Endothelial cell of umbilical vein (primary cell): ENCODE measurements at regions not wholly inside any gene's neighbourhood (a gene's known extent, or its start where the extent isn't known, plus 50 kb on each side); places are given as distances from the start of the nearest gene placed in this dataset.

Source experiments
- BruUV-seq: library from RNA; stranded (reverse); fragments of 400-500 nt; replicated peaks from 2 replicates; lab custom pipeline; 2021; lab: Mats Ljungman, UMichigan
- CTCF ChIA-PET: fragments of 300-600, 350-600 bp; sonication (Branson Sonifier 250); formaldehyde crosslinking; loops from one replicate; lab custom pipeline; 2021; ENCODE audit warnings: antibody characterized with exemption, inconsistent platforms; lab: Charles Lee
- POLR2A ChIA-PET: fragments of 300-600, 350-600 bp; sonication (Branson Sonifier 250); formaldehyde crosslinking; loops from one replicate; lab custom pipeline; 2021; ENCODE audit warnings: antibody characterized with exemption, inconsistent platforms; lab: Charles Lee
- DNase-seq: peaks from one replicate; pipeline ENCODE4 v3.0.0-alpha.2; 2011; ENCODE audit warnings: low read depth, low spot score
- FAIRE-seq: peaks from 2 replicates; lab custom pipeline; 2011; peaks lifted over from hg19 to GRCh38; lab: Jason Lieb, UNC
- H2AFZ ChIP-seq: 2 replicates; pipeline ENCODE4 v1.6.0; 2012; ENCODE audit warnings: low read depth, low read length, control low read depth, inconsistent platforms
- H3K27ac ChIP-seq: 2 replicates; pipeline ENCODE4 v1.5.1; 2011; ENCODE audit warnings: low read depth, mild to moderate bottlenecking, control low read depth, low read length, moderate library complexity; ENCODE audit not compliant: insufficient read depth
- H3K27me3 ChIP-seq, 2 experiments: 2 replicates each; pipeline versions ENCODE4 v1.6.0 to v1.6.1; 2011; ENCODE audit warnings: low read length in 2 of 2, mixed read lengths in 1 of 2; ENCODE audit not compliant: control insufficient read depth in 2 of 2, insufficient read depth in 2 of 2
- H3K36me3 ChIP-seq, 2 experiments: 2 replicates in 1 of 2; 3 replicates in 1 of 2; pipeline ENCODE4 v1.5.1; 2011; ENCODE audit warnings: low read length in 2 of 2, mild to moderate bottlenecking in 1 of 2, moderate library complexity in 1 of 2; ENCODE audit not compliant: control insufficient read depth in 2 of 2, insufficient read depth in 2 of 2; ENCODE audit errors: extremely low read depth in 1 of 2
- H3K4me1 ChIP-seq: 3 replicates; pipeline ENCODE4 v1.5.1; 2011; ENCODE audit warnings: mild to moderate bottlenecking, low read length; ENCODE audit not compliant: control insufficient read depth, insufficient read depth; ENCODE audit errors: extremely low read depth
- H3K4me2 ChIP-seq: 2 replicates; pipeline ENCODE4 v1.6.1; 2011; ENCODE audit warnings: low read length, control low read depth, mixed read lengths; ENCODE audit not compliant: insufficient read depth
- H3K4me3 ChIP-seq, 3 experiments: fragments of 200-600 bp in 1 of 3; sonication (generic), shearing (Covaris generic) in 1 of 3; replicated peaks in 1 of 3; 2 replicates each; pipeline ENCODE4 v1.5.1; 2011 to 2016; ENCODE audit warnings: control low read depth in 3 of 3, low read length in 3 of 3, mild to moderate bottlenecking in 2 of 3, inconsistent platforms in 1 of 3, low read depth in 1 of 3, moderate library complexity in 1 of 3; ENCODE audit not compliant: insufficient read depth in 1 of 3
- H3K79me2 ChIP-seq: 2 replicates; pipeline ENCODE4 v1.6.0; 2012; ENCODE audit warnings: low read length, inconsistent platforms; ENCODE audit not compliant: control insufficient read depth, insufficient read depth
- H3K9ac ChIP-seq: replicated peaks from 2 replicates; pipeline ENCODE3; 2011; ENCODE audit warnings: low read length, control low read depth; ENCODE audit not compliant: insufficient read depth; ENCODE audit errors: extremely low read depth
- H3K9me1 ChIP-seq: replicated peaks from 3 replicates; pipeline ENCODE4 v1.6.0; 2011; ENCODE audit warnings: mild to moderate bottlenecking, low read length; ENCODE audit not compliant: control insufficient read depth, insufficient read depth; ENCODE audit errors: extremely low read depth
- H3K9me3 ChIP-seq: replicated peaks from 2 replicates; pipeline ENCODE4 v1.5.1; 2012; ENCODE audit warnings: low read length, inconsistent platforms; ENCODE audit not compliant: control insufficient read depth, insufficient read depth
- H4K20me1 ChIP-seq: replicated peaks from 2 replicates; pipeline ENCODE3; 2011; ENCODE audit warnings: mild to moderate bottlenecking, low read length; ENCODE audit not compliant: control insufficient read depth, insufficient read depth; ENCODE audit errors: extremely low read depth
- EZH2 ChIP-seq: IDR thresholded peaks from 2 replicates; pipeline ENCODE4 v1.6.1; 2012; ENCODE audit warnings: borderline replicate concordance, low read depth, mild to moderate bottlenecking, moderate library complexity, low read length, inconsistent platforms; ENCODE audit not compliant: severe bottlenecking
- FOS ChIP-seq: IDR thresholded peaks from 2 replicates; pipeline ENCODE4 v1.6.1; 2011; ENCODE audit warnings: mild to moderate bottlenecking, low read length, moderate library complexity, borderline replicate concordance; ENCODE audit not compliant: insufficient read depth
- GATA2 ChIP-seq: IDR thresholded peaks from 2 replicates; pipeline ENCODE4 v1.7.0; 2011; ENCODE audit warnings: low read depth, mild to moderate bottlenecking, moderate library complexity, mixed read lengths, low read length; ENCODE audit not compliant: insufficient read length, insufficient read depth
- JUN ChIP-seq: IDR thresholded peaks from 2 replicates; pipeline ENCODE4 v1.6.1; 2011; ENCODE audit warnings: borderline replicate concordance, low read depth; ENCODE audit not compliant: insufficient read length, insufficient read depth
- MYC ChIP-seq: IDR thresholded peaks from one replicate; pipeline ENCODE4 v1.6.1; 2011; ENCODE audit warnings: mild to moderate bottlenecking, low read depth, low read length
- POLR2A ChIP-seq: IDR thresholded peaks from 2 replicates; pipeline ENCODE4 v1.6.1; 2012; ENCODE audit warnings: low read depth, mild to moderate bottlenecking, control low read depth, low read length
- POLR2AphosphoS5 ChIP-seq: IDR thresholded peaks from 2 replicates; pipeline ENCODE4 v1.6.1; 2012; ENCODE audit warnings: low read depth, mild to moderate bottlenecking, control low read depth, low read length, moderate library complexity; ENCODE audit not compliant: insufficient read depth
- dilution Hi-C: fragments of 300-500 bp; cut with MboI; formaldehyde crosslinking; loops from one replicate; pipeline ENCODE4 v1.15.0; 2019; ENCODE audit warnings: low sequenced_read_pairs; ENCODE audit not compliant: extremely low pct_ligation_motif_present
- intact Hi-C: fragments of 100-400 bp; cut with micrococcal nuclease; formaldehyde crosslinking; loops from one replicate; pipeline ENCODE4 v1.10.0; 2022
- TF ChIP-seq, protein P1 (sequence below), 2 donors: IDR thresholded peaks; 1 replicate in 1 of 2; 2 replicates in 1 of 2; pipeline ENCODE4 v1.5.1; 2011; ENCODE audit warnings: low read length in 2 of 2, mild to moderate bottlenecking in 2 of 2, moderate library complexity in 2 of 2, control low read depth in 1 of 2, inconsistent platforms in 1 of 2, low read depth in 1 of 2; ENCODE audit not compliant: insufficient read depth in 1 of 2; ENCODE audit errors: extremely low read depth in 1 of 2
- TF ChIP-seq, protein P2 (sequence below): IDR thresholded peaks from 2 replicates; pipeline ENCODE4 v1.6.1; 2011; ENCODE audit not compliant: insufficient read depth, insufficient read length

DNA sequence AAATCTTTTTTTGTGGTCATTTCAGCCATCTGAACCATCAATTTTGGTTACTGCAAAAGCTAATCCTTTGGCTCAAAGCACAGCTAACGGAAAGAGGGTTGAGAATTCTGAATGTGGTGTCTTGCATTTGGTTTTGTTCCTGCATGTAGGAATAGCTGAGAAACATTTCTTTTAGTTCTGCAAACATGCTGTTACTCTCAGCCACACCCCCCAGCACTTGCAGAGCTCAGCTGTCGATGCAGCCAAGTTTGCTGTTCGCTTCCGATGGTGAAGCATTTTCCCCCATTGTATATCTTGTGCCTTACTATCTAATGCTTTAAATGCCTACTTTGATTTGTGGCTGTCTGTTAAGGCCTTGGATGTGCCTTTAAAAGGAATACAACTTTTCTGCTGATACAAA, 294.9 kb upstream of the FANCL start:
- FAIRE-seq (no peak), DNase-seq (no peak)
- Histone ChIP-seq H3K4me2 (no peak overlapping the region), H3K9me3 (no peaks in the 10 kb centered on the region), H3K27me3 (peaks cover 4 to 15% of the 10 kb centered on the region in 2 experiments), H3K9ac (no peak overlapping the region), H3K79me2 (no peaks in the 10 kb centered on the region), H3K9me1 (no peaks in the 10 kb centered on the region), H3K27ac (no peak overlapping the region), H3K4me3 (no peak overlapping the region), H3K4me1 (no peaks in the 10 kb centered on the region), H4K20me1 (no peaks in the 10 kb centered on the region), H3K36me3 (no peaks in the 10 kb centered on the region), H2AFZ (no peak overlapping the region)
- no peak for TF ChIP-seq MYC
- TF ChIP-seq, protein P1, sequence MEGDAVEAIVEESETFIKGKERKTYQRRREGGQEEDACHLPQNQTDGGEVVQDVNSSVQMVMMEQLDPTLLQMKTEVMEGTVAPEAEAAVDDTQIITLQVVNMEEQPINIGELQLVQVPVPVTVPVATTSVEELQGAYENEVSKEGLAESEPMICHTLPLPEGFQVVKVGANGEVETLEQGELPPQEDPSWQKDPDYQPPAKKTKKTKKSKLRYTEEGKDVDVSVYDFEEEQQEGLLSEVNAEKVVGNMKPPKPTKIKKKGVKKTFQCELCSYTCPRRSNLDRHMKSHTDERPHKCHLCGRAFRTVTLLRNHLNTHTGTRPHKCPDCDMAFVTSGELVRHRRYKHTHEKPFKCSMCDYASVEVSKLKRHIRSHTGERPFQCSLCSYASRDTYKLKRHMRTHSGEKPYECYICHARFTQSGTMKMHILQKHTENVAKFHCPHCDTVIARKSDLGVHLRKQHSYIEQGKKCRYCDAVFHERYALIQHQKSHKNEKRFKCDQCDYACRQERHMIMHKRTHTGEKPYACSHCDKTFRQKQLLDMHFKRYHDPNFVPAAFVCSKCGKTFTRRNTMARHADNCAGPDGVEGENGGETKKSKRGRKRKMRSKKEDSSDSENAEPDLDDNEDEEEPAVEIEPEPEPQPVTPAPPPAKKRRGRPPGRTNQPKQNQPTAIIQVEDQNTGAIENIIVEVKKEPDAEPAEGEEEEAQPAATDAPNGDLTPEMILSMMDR (IDR thresholded peaks at IDR 0.05; ENCODE audit: extremely low read depth in 1 of 2, insufficient read depth in 1 of 2, low read depth in 1 of 2, low read length in 2 of 2), result no peak
- no peak for TF ChIP-seq EZH2
- TF ChIP-seq JUN, result no peak
- TF ChIP-seq FOS, result no peak
- TF ChIP-seq GATA2, result no peak
- TF ChIP-seq POLR2AphosphoS5, result no peak
- no peak for TF ChIP-seq POLR2A
- TF ChIP-seq, protein P2, sequence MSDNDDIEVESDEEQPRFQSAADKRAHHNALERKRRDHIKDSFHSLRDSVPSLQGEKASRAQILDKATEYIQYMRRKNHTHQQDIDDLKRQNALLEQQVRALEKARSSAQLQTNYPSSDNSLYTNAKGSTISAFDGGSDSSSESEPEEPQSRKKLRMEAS, result no peak
- dilution Hi-C loops, result no loop called here
- CTCF ChIA-PET, result interaction anchor here (0.8 to 1.0 kb wide), 2 partner anchors 11 to 18 kb away, joined by 3 read pairs; no protein-coding TSS in a partner anchor
- intact Hi-C loops, result no loop called here
- POLR2A ChIA-PET, result no interaction called here
- BruUV-seq, result no TSS peak
